PC-3 (cell line): ENCODE measurements at regions not wholly inside any gene's neighbourhood (a gene's known extent, or its start where the extent isn't known, plus 50 kb on each side); places are given as distances from the start of the nearest gene placed in this dataset.

Experiments used
- CTCF ChIP-seq: fragments of 300-600 bp; sonication (generic); conservative IDR thresholded peaks from 2 replicates; pipeline ENCODE4 v1.5.1; 2017; ENCODE audit warnings: antibody characterized with exemption, low read depth, mild to moderate bottlenecking, low read length
- EZH2 ChIP-seq: fragments of 300-600 bp; sonication (generic); IDR thresholded peaks from one replicate; pipeline ENCODE4 v1.6.1; 2017; ENCODE audit warnings: antibody characterized with exemption, mild to moderate bottlenecking, low read length; ENCODE audit not compliant: unreplicated experiment
- EZH2phosphoT487 ChIP-seq: fragments of 300-600 bp; sonication (generic); IDR thresholded peaks from 2 replicates; pipeline ENCODE4 v1.6.1; 2018; ENCODE audit warnings: mild to moderate bottlenecking, antibody characterized with exemption, low read length, borderline replicate concordance

GRCh38 chr4:160247091-160247656, 1144.3 kb downstream of the RAPGEF2 start:
- no peak for TF ChIP-seq CTCF
- no peak for TF ChIP-seq EZH2phosphoT487
- TF ChIP-seq EZH2: no peak
